HG03280 (cell line): ENCODE measurements at regions not wholly inside any gene's neighbourhood (a gene's known extent, or its start where the extent isn't known, plus 50 kb on each side); places are given as distances from the start of the nearest gene placed in this dataset.
"Not testable (repeated sequence)": the region's sequence is repeated elsewhere in the genome, so short reads cannot be mapped to it uniquely, and the experiment has no call there.

Experiments used
- ATAC-seq: cut with Tn5 transposase; IDR thresholded peaks from one replicate; pipeline ENCODE4 v1.9.1; 2021; ENCODE audit warnings: mild to moderate bottlenecking, moderate library complexity; ENCODE audit not compliant: unreplicated experiment

- ATAC-seq = no peak
Measured at GRCh38 chr10:14429043-14429700, 98.4 kb upstream of the FRMD4A start.

- ATAC-seq = no peak
Measured at GRCh38 chr10:14425034-14425433, 94.3 kb upstream of the FRMD4A start.

- ATAC-seq = no peak
Measured at GRCh38 chr10:14423111-14423744, 92.5 kb upstream of the FRMD4A start.

- no peak for ATAC-seq
Measured at GRCh38 chr10:14422431-14422830, 91.7 kb upstream of the FRMD4A start.

GRCh38 chr10:14421941-14422340 lies 91.2 kb upstream of the FRMD4A start:
- ATAC-seq = no peak

GRCh38 chr10:14417336-14417735 lies 86.6 kb upstream of the FRMD4A start:
- ATAC-seq = not testable (repeated sequence)

- ATAC-seq = no peak
Measured at GRCh38 chr10:14416308-14416700, 85.6 kb upstream of the FRMD4A start.

GRCh38 chr10:14415676-14416307 lies 85.1 kb upstream of the FRMD4A start:
- ATAC-seq = no peak

- no peak for ATAC-seq
Measured at GRCh38 chr10:14414901-14415300, 84.2 kb upstream of the FRMD4A start.

GRCh38 chr10:14413523-14413922 lies 82.8 kb upstream of the FRMD4A start:
- no peak for ATAC-seq

- ATAC-seq = no peak
Measured at GRCh38 chr10:14412624-14413023, 81.9 kb upstream of the FRMD4A start.

GRCh38 chr10:14409856-14410458 lies 79.2 kb upstream of the FRMD4A start:
- no peak for ATAC-seq

- no peak for ATAC-seq
Measured at GRCh38 chr10:14409247-14409646, 78.5 kb upstream of the FRMD4A start.

- no peak for ATAC-seq
Measured at GRCh38 chr10:14408139-14408538, 77.4 kb upstream of the FRMD4A start.

- ATAC-seq = no peak
Measured at GRCh38 chr10:14407567-14407966, 76.8 kb upstream of the FRMD4A start.

- ATAC-seq = no peak
Measured at GRCh38 chr10:14405076-14406065, 74.6 kb upstream of the FRMD4A start.

- ATAC-seq = no peak
Measured at GRCh38 chr10:14403881-14404623, 73.3 kb upstream of the FRMD4A start.

- ATAC-seq = no peak
Measured at GRCh38 chr10:14403359-14403758, 72.6 kb upstream of the FRMD4A start.

GRCh38 chr10:14399641-14400040 lies 68.9 kb upstream of the FRMD4A start:
- ATAC-seq = no peak

GRCh38 chr10:14397066-14397465 lies 66.3 kb upstream of the FRMD4A start:
- ATAC-seq = no peak
